A673 (cell line): ENCODE measurements at regions not wholly inside any gene's neighbourhood (a gene's known extent, or its start where the extent isn't known, plus 50 kb on each side); places are given as distances from the start of the nearest gene placed in this dataset.
A peak's percentile ranks its signal among the peaks of the same experiment; 100 is the strongest.

Experiments
- BruUV-seq: library from RNA; stranded (reverse); fragments of 400-500 nt; replicated peaks from 2 replicates; lab custom pipeline; 2021; lab: Mats Ljungman, UMichigan
- CTCF ChIA-PET: fragments of 300-600 bp; sonication (Branson Sonifier 250); formaldehyde crosslinking; loops from one replicate; lab custom pipeline; 2022; ENCODE audit warnings: antibody characterized with exemption; lab: Charles Lee
- POLR2A ChIA-PET: fragments of 300-600 bp; sonication (Branson Sonifier 250); formaldehyde crosslinking; loops from one replicate; lab custom pipeline; 2022; ENCODE audit warnings: antibody characterized with exemption; ENCODE audit not compliant: low non-redundant PET; lab: Charles Lee
- DNase-seq: peaks from one replicate; pipeline ENCODE4 v3.0.0-alpha.2; 2015; ENCODE audit warnings: low spot score
- H3K27ac ChIP-seq: fragments of 200-600 bp; sonication (generic); 2 replicates; pipeline ENCODE4 v1.5.1; 2016; ENCODE audit warnings: mixed run types, low read depth, mild to moderate bottlenecking, mixed read lengths, antibody characterized with exemption, low read length; ENCODE audit not compliant: poor library complexity, severe bottlenecking
- H3K27me3 ChIP-seq: fragments of 200-600 bp; sonication (generic); replicated peaks from 2 replicates; pipeline ENCODE4 v1.6.1; 2017; ENCODE audit warnings: mixed run types, low read depth, mild to moderate bottlenecking, mixed read lengths, antibody characterized with exemption, low read length; ENCODE audit not compliant: insufficient read depth, poor library complexity
- H3K36me3 ChIP-seq: fragments of 200-600 bp; sonication (generic); 2 replicates; pipeline ENCODE4 v1.6.1; 2016; ENCODE audit warnings: mixed run types, mild to moderate bottlenecking, mixed read lengths, antibody characterized with exemption, low read length; ENCODE audit not compliant: insufficient read depth, poor library complexity, severe bottlenecking
- H3K4me1 ChIP-seq: fragments of 200-600 bp; sonication (generic); 2 replicates; pipeline ENCODE4 v1.6.1; 2017; ENCODE audit warnings: mixed run types, mild to moderate bottlenecking, mixed read lengths, antibody characterized with exemption, low read length; ENCODE audit not compliant: insufficient read depth, poor library complexity, severe bottlenecking
- H3K4me3 ChIP-seq: fragments of 200-600 bp; sonication (generic); 2 replicates; pipeline ENCODE4 v1.5.1; 2016; ENCODE audit warnings: low read depth, mixed run types, mild to moderate bottlenecking, mixed read lengths, low read length; ENCODE audit not compliant: poor library complexity, severe bottlenecking
- H3K9me3 ChIP-seq: fragments of 200-600 bp; sonication (generic); 2 replicates; pipeline ENCODE4 v1.6.1; 2016; ENCODE audit warnings: mixed run types, low read depth, mild to moderate bottlenecking, mixed read lengths, antibody characterized with exemption, low read length; ENCODE audit not compliant: poor library complexity, severe bottlenecking
- EZH2 ChIP-seq: fragments of 200-600 bp; sonication (generic); IDR thresholded peaks from 2 replicates; pipeline ENCODE4 v1.6.1; 2017; ENCODE audit warnings: borderline replicate concordance, low read depth, mild to moderate bottlenecking, mixed read lengths, antibody characterized with exemption, low read length; ENCODE audit not compliant: poor library complexity, severe bottlenecking
- intact Hi-C: fragments of 100-400 bp; cut with micrococcal nuclease; formaldehyde crosslinking; loops from one replicate; pipeline ENCODE4 v1.10.0; 2022; ENCODE audit not compliant: unreplicated experiment
- TF ChIP-seq, protein P1 (sequence below): fragments of 300-800, 200-600 bp; sonication (generic); conservative IDR thresholded peaks from 2 replicates; pipeline ENCODE4 v1.5.1; 2017; ENCODE audit warnings: low read depth, mild to moderate bottlenecking, antibody characterized with exemption, low read length, moderate library complexity, mixed read lengths

DNA sequence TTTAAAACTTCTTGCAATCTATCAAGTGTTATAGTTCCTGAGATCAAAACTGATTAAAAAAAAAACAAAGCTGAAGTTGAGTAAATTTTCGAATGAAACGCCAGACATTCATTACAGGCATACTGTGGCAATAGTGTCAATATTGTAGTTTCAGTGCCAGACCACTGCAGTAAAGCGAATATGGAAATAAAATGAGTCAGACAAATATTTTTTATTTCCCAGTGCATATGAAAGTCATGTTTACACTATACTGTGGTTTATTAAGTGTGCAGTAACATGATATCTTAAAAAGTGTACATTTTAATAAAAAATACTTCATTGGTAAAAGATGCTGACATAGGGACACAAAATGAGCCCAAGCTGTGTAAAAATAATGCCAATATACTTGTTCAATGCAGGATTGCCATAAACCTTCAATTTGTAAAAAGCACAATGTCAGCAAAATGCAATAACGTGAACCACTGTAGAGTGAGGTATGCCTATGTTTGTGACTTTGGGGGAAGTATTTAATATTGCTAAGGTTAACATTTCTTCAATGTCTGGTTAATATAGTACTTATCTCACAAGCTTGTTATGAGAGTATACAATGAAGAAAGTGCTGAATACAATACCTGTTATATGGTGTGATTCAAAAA, 1473.9 kb upstream of the GBE1 start:
- Histone ChIP-seq H3K27ac (no peak overlapping the region), H3K27me3 (no peaks in the 10 kb centered on the region), H3K4me3 (no peak overlapping the region), H3K9me3 (no peaks in the 10 kb centered on the region), H3K4me1 (no peaks in the 10 kb centered on the region), H3K36me3 (no peaks in the 10 kb centered on the region)
- ChIA-PET POLR2A (no interaction called here), CTCF (no interaction called here)
- intact Hi-C loops = no loop called here
- DNase-seq = no peak
- BruUV-seq = no TSS peak
- TF ChIP-seq, protein P1, sequence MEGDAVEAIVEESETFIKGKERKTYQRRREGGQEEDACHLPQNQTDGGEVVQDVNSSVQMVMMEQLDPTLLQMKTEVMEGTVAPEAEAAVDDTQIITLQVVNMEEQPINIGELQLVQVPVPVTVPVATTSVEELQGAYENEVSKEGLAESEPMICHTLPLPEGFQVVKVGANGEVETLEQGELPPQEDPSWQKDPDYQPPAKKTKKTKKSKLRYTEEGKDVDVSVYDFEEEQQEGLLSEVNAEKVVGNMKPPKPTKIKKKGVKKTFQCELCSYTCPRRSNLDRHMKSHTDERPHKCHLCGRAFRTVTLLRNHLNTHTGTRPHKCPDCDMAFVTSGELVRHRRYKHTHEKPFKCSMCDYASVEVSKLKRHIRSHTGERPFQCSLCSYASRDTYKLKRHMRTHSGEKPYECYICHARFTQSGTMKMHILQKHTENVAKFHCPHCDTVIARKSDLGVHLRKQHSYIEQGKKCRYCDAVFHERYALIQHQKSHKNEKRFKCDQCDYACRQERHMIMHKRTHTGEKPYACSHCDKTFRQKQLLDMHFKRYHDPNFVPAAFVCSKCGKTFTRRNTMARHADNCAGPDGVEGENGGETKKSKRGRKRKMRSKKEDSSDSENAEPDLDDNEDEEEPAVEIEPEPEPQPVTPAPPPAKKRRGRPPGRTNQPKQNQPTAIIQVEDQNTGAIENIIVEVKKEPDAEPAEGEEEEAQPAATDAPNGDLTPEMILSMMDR = no peak
- TF ChIP-seq EZH2 = no peak

DNA sequence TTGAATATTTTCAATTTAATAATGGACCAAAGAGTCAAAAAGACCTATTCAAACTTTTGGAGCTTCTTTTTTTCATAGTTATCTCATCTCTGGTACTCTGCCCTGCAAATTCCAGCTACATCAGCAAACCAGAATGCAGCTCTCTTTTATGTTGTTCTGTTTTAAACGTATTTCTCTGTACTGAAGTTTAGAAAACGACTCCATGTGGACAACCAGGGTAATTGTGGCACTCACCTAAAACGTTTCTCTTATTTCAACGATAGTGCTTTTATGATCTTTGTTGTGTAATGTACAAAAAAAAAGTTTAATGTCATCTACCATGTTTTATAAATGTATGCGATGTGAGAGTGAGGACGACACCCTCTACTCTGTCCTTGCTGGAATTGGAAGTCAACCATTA, 1472.3 kb upstream of the GBE1 start:
- no peak for TF ChIP-seq EZH2
- TF ChIP-seq, protein P1 = 0 out of 2 replicates have a peak, but pooled peaks have one; percentile 10
- CTCF ChIA-PET = no interaction called here
- BruUV-seq = no TSS peak

GRCh38 chr3:83230841-83231240, 1469.4 kb upstream of the GBE1 start:
- CTCF ChIA-PET = no interaction called here
- BruUV-seq = no TSS peak
- Histone ChIP-seq H3K9me3 (no peaks in the 10 kb centered on the region), H3K4me3 (no peak overlapping the region), H3K27ac (no peak overlapping the region), H3K27me3 (no peaks in the 10 kb centered on the region), H3K36me3 (no peaks in the 10 kb centered on the region), H3K4me1 (no peaks in the 10 kb centered on the region)
- intact Hi-C loops = no loop called here
- no peak for TF ChIP-seq EZH2
- TF ChIP-seq, protein P1 = no peak
- DNase-seq = no peak
- POLR2A ChIA-PET = no interaction called here

More for the DNA sequence above, 1472.3 kb upstream of the GBE1 start:
- Histone ChIP-seq H3K4me3 (no peak overlapping the region), H3K9me3 (no peaks in the 10 kb centered on the region), H3K27me3 (no peaks in the 10 kb centered on the region), H3K4me1 (no peaks in the 10 kb centered on the region), H3K27ac (no peak overlapping the region), H3K36me3 (no peaks in the 10 kb centered on the region)
- DNase-seq = no peak
- POLR2A ChIA-PET = no interaction called here
- intact Hi-C loops = no loop called here
